ENCODE measurements at regions not wholly inside any gene's neighbourhood (a gene's known extent, or its start where the extent isn't known, plus 50 kb on each side); places are given as distances from the start of the nearest gene placed in this dataset.

GRCh38 chr5:118675247-118675646 is 313.1 kb downstream of the DTWD2 start:
- TF ChIP-seq SUZ12 (IDR thresholded peaks at IDR 0.05; ENCODE audit: extremely low read depth, insufficient read depth, insufficient read length) (no peak), ZNF274 (IDR thresholded peaks at IDR 0.05; ENCODE audit: low read depth, low read length) (no peak)

Data from NT2/D1 (cell line).